ENCODE measurements at regions not wholly inside any gene's neighbourhood (a gene's known extent, or its start where the extent isn't known, plus 50 kb on each side); places are given as distances from the start of the nearest gene placed in this dataset.

DNA sequence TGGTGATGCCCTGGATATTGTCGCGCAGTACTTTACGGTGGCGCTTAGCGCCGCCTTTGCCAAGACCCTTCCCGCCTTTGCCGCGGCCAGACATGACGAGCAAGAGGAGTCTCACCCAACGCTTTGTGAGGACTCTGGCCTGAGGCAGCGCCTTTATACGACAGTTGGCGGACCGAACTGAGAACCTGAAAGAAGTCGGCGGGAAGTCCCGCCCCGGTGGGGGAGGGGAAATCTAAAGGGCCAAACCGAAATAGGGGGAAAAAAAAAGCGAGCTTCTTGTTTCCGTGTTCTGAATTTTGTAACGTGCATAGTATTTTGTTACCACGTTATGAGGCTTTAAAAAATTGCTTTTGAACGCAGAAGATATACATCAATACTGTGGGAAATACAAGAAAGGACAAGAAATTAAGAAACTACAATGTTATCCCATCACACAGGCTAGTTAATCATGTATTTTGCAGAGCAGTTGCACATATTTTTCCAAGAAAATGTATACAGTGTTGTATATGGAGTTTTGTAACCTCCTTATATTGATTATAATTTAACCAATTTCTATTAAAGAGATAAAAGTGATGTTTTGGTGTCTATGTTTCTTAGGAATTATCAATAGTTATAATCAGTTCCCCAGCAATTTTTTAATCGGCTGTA lies 80.6 kb downstream of the OR2B2 start:
- 0 out of 2 replicates have a peak, but pooled peaks have one; percentile 42 for TF ChIP-seq SIN3A (IDR thresholded peaks at IDR 0.05; ENCODE audit: borderline replicate concordance, insufficient read depth, low read length)
- TF ChIP-seq POLR2AphosphoS5 (IDR thresholded peaks at IDR 0.05; ENCODE audit: low read depth, low read length): peak; percentile 81; the same call in 1 of the 2 replicates
